Adrenal gland (tissue), 5 donors: ENCODE measurements at regions not wholly inside any gene's neighbourhood (a gene's known extent, or its start where the extent isn't known, plus 50 kb on each side); places are given as distances from the start of the nearest gene placed in this dataset.

Experiments
- CTCF ChIP-seq, 6 experiments: fragments of 450-650 bp in 4 of 6; fragments of 200-600 bp in 2 of 6; sonication (generic) in 1 of 6; IDR thresholded peaks; 1 replicate in 5 of 6; 2 replicates in 1 of 6; pipeline versions ENCODE4 v1.5.1 to v1.8.0; 2016 to 2021; ENCODE audit warnings: antibody characterized with exemption in 6 of 6, mild to moderate bottlenecking in 2 of 6, moderate library complexity in 1 of 6
- POLR2A ChIP-seq, 2 donors: fragments of 450-650 bp; IDR thresholded peaks; one replicate each; pipeline ENCODE4 v1.6.1; 2017; ENCODE audit warnings: antibody characterized with exemption in 2 of 2, mild to moderate bottlenecking in 2 of 2, moderate library complexity in 1 of 2
- donor health status: DM: no; HTN: no; CAD: no.

GRCh38 chr4:122285285-122285684 lies 93.5 kb upstream of the ADAD1 start:
- TF ChIP-seq POLR2A (IDR thresholded peaks at IDR 0.05) = no peak
- no peak for TF ChIP-seq CTCF (IDR thresholded peaks at IDR 0.05)
